Stimulated activated CD4-positive, alpha-beta T cell treated with anti-CD3 and anti-CD28 coated beads, TNF-alpha, amount 100 ng/mL, for 4 hours (primary cell): ENCODE measurements at regions not wholly inside any gene's neighbourhood (a gene's known extent, or its start where the extent isn't known, plus 50 kb on each side); places are given as distances from the start of the nearest gene placed in this dataset.

ENCODE experiments used
- DNase-seq, 3 experiments: peaks; one replicate each; pipeline ENCODE4 v3.0.0-alpha.2; 2020; ENCODE audit warnings: low read depth in 3 of 3

DNA sequence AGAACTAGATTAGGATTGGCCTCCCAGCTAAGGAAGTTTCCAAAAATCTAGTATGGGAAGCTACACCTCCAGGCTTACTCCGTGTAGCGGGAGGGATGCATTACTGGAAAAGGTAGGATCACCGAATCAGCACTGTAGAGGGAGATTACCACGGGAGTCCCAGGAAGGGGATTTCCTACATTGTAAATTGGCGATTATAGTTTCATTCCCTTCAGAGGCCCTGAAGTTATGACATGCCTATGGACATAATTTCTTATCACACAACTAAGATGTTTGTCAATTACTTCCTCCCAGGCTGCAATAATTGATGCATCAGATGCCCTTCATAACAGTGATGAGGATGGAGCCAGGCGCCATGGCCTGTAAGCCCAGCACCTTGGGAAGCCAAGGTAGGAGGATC is 71.2 kb upstream of the NR4A3 start:
- DNase-seq = no peak

GRCh38 chr9:99752417-99753109 is 69.1 kb upstream of the NR4A3 start:
- DNase-seq = no peak

GRCh38 chr9:99753436-99753835 is 68.2 kb upstream of the NR4A3 start:
- no peak for DNase-seq

DNA sequence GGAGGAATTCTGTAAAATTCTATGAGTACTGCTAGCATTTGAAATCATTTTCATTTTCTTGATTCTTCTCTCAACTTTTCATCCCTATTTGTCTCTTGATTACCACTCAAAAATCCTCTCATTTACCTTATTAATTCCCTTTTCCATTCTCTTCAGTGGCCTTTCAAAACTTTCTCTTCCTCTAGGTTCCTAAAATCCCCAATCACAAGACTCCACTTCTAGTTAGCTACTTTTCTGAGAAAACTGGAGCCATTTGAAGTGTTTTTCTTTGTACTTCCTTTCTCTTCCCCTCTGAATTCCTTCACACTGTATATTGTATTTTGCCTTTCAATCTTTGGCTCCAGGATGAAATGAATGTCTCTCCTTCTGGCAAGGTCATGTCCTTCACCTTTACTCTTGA is 61.3 kb upstream of the NR4A3 start:
- DNase-seq = no peak

GRCh38 chr9:99762470-99762869 is 59.2 kb upstream of the NR4A3 start:
- no peak for DNase-seq
